Astrocyte of the spinal cord (primary cell): ENCODE measurements at regions not wholly inside any gene's neighbourhood (a gene's known extent, or its start where the extent isn't known, plus 50 kb on each side); places are given as distances from the start of the nearest gene placed in this dataset.
A peak's percentile ranks its signal among the peaks of the same experiment; 100 is the strongest.

ENCODE experiments used
- DNase-seq: peaks from one replicate; pipeline ENCODE4 v3.0.0; 2011; ENCODE audit warnings: low read depth, low spot score
- H3K4me3 ChIP-seq: 2 replicates; pipeline ENCODE4 v1.5.1; 2011; ENCODE audit warnings: low read depth, mild to moderate bottlenecking, low read length, moderate library complexity
- CTCF ChIP-seq: IDR thresholded peaks from 2 replicates; pipeline ENCODE4 v1.5.1; 2012; ENCODE audit warnings: low read depth, mild to moderate bottlenecking, low read length, inconsistent platforms
- in situ Hi-C: cut with HindIII; loops from 2 replicates; pipeline ENCODE4 v1.10.0; 2017; ENCODE audit warnings: low sequenced_read_pairs

GRCh38 chr6:121652726-121653623 is 217.5 kb downstream of the GJA1 start:
- no peak overlapping the region for H3K4me3 ChIP-seq
- TF ChIP-seq CTCF: no peak
- in situ Hi-C loops: no loop called here
- DNase-seq: peak; percentile 77

- no peak overlapping the region for H3K4me3 ChIP-seq
- TF ChIP-seq CTCF: no peak
- DNase-seq: no peak
- in situ Hi-C loops: no loop called here
These were observed 218.2 kb downstream of the GJA1 start for GRCh38 chr6:121653624-121654008.

GRCh38 chr6:121657972-121658371 is 222.5 kb downstream of the GJA1 start:
- in situ Hi-C loops: no loop called here
- DNase-seq: no peak
- H3K4me3 ChIP-seq: no peak overlapping the region
- no peak for TF ChIP-seq CTCF

GRCh38 chr6:121660277-121660676 is 224.8 kb downstream of the GJA1 start:
- no peak for TF ChIP-seq CTCF
- in situ Hi-C loops: no loop called here
- H3K4me3 ChIP-seq: no peak overlapping the region
- no peak for DNase-seq

- no peak overlapping the region for H3K4me3 ChIP-seq
- DNase-seq: no peak
- in situ Hi-C loops: no loop called here
- no peak for TF ChIP-seq CTCF
These were observed 227.9 kb downstream of the GJA1 start for GRCh38 chr6:121663292-121663810.

- DNase-seq: no peak
- TF ChIP-seq CTCF: no peak
- H3K4me3 ChIP-seq: no peak overlapping the region
- in situ Hi-C loops: no loop called here
These were observed 228.7 kb downstream of the GJA1 start for GRCh38 chr6:121664158-121664557.
